NCI-H69 (cell line): ENCODE measurements at regions not wholly inside any gene's neighbourhood (a gene's known extent, or its start where the extent isn't known, plus 50 kb on each side); places are given as distances from the start of the nearest gene placed in this dataset.
"Not testable (repeated sequence)": the region's sequence is repeated elsewhere in the genome, so short reads cannot be mapped to it uniquely, and the experiment has no call there.

Experiments used
- DNase-seq: peaks from one replicate; lab custom pipeline; 2025; lab: John Stamatoyannopoulos, UW

DNA sequence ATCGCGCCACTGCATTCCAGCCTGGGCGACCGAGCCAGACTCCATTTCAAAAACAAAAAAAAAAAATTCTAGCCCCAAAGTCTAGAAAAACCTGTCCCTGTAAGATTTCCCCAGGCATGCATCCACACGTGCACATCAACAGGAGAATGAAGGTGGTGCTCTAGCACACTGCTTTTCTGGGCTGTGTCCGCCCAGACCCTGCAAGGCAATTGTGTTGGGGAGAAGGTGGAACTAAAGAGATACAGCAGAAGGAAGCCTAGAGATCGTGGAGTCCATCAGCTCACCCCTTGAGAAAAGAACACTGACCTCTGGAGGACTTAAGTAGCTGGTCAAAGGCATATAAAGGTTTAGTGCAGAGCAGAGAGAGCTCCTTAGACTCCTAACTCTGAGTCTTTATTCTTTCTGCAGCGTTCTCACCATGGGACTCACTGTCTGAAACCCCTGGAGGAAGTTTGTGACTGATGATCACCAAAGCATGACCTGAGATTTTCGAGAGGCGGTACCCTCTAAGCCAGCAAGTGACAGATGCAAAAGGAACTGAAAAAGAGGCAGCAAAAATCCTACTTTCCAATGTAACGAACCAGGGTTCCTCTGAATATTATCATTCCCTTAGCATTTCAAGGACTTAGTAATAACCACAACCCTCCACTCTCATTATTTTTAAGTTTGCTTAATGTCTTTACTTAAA, 179.8 kb downstream of the MEX3B start:
- DNase-seq: no peak

DNA sequence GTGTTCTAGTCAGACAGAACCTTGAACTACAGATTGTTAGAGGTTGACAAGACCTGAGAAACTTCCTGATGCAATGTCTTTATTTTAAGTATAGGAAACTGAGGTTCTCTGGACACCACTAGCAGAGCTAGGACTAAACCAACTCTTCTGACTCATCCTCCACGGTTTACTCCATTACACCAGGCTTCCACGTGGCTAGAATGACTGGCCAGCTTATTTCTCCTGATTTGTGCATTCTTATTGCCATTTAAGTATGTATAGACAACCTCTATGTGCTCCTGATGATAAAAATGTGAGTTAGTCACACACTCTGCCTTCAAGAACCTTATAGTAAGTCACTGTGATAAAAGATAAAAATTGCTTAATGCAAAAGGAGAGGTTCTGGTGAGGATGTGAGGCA, 182.7 kb downstream of the MEX3B start:
- DNase-seq: no peak

DNA sequence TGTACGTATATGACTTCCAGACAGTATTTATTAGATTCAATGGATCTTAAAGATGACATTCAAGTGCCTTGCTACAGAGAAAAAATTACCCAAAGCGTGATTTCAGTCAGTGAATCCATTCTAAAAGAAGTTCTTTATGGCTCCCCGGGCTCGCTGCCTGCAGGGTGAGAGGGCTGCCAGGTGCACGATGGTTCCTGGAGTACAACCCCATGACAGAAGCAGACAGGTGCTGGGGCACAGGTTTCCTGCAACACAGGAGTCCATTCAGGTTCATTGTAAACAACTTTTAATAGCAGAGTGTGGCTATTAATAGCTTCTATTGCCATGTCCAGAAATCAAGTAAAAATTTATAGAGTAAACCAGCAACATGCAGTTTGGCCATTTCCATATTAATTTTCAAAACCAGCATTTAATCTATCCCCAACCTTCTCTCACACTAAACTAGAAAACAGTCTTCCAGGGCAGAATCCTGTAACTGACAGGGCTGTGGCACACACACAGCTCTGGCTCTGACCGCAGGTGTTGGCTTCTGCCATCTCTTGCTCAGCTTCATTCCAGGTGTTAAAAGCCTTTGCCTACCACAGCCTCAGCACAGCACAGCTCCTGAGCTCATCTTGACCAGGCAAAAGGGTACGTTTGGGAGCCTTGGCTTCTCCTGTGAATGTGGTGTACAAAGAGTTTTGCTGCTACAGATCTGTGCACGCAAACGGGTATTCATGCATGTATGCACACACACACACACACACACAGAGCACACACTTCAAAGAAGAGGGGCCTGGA, 185.9 kb downstream of the MEX3B start:
- peak; percentile 65 for DNase-seq

DNA sequence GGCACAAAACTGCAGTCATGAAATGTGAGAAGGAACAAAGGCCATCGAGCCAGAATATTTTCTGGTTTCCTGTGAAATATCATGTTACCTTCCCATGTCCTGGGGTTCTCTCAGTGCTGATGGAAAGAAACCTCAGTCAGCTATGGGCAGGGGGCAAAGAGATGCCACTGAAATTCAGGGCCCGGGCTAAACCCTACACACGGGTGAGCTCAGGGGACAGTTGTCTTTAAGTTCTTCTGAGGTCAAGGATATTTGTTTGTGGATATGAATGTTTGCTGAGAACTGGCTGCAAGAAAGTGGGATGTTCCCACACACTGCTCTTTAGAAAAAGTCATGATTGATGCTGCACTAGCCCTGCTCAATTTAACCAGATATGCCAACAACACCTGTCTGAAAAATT, 187.2 kb downstream of the MEX3B start:
- DNase-seq: no peak

DNA sequence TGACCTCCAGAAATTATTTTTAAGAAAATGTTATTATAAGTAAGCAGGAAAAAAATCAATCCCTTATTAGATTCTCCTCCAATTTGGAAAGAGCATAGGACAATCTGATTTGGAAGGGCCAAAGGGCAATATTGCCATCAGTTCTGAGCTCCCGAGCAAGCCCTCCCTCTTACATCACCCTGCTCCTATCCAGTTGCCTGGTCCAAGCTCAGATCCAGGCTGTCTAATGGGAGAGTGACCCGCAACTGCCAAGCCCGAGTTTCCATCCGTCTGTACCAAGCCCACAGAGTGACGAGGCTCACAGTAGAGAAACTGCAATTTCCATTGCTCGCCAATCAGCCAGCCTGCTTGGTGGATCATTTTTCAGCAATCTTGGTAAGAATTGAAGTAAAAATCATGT, 187.7 kb downstream of the MEX3B start:
- DNase-seq: no peak

DNA sequence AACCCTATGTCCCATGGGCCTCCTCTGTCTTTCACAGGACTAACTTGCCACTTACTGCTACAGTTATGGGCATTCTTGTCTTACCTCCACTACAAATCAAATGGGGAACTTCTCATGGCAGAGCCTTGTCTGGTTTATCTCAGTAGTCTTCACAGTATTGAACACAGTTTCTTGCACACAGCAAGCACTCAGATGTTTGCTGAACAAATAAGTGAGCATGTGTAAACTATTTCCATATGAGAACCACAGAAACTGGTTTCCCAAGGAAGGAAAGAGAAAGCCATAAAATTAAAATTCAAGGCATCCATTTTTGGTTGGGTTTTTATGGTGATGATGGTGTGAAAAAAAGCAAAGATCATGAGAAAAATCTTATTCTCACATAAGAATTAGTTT, 189.2 kb downstream of the MEX3B start:
- no peak for DNase-seq

DNA sequence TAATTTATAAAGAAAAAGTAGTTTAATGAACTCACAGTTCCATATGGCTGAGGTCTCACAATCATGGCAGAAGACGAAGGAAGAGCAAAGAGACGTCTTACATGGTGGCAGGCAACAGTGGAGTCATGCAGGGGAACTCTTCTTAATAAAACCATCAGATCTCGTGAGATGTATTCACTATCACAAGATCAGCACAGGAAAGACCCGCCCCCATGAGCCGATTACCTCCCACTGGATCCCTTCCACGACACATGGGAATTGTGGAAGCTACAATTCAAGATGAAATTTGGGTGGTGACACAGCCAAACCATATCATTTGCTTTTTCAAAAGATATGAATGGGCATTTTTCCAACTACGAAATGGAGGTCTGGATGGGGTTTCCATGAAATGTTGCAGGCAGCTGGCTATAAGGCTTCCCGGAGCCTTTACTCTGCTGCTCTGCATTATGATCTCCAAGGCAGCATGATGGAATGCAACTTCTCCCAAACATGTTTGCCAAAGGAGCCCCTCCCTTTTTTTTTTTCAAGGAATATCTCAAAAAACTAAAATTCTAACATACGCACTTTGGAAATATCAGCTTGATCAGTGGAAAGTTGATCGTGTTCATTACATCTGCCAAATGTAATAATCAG, 189.7 kb downstream of the MEX3B start:
- no peak for DNase-seq

DNA sequence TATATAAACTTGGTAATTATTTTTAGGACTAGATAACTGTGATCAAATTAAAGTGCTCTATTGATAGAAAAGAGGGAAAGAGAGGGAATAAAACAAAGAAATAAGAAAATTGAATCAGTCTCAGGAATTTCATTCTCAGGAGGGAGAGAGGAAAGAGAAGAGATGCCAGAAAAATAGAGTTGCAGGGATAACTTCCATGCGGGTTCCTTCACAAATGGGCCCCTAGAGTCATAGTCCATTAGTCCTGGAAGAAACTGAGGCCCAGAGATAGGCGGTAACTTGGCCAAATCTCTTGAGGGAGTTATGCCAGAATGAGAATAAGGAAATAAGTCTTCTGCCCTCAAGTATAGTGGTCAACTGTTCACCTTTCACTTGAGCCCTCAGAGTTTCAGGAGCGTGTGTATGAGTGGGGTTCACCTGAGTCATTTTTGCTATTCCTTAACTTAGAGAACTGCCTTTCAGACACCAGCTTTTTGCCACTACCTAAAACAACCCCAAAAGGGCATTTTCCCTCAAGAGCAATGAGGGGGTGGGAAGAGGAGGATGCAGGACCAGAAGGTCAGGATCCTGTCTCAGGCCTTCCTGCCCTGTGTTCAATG, 192.6 kb downstream of the MEX3B start:
- no peak for DNase-seq

DNA sequence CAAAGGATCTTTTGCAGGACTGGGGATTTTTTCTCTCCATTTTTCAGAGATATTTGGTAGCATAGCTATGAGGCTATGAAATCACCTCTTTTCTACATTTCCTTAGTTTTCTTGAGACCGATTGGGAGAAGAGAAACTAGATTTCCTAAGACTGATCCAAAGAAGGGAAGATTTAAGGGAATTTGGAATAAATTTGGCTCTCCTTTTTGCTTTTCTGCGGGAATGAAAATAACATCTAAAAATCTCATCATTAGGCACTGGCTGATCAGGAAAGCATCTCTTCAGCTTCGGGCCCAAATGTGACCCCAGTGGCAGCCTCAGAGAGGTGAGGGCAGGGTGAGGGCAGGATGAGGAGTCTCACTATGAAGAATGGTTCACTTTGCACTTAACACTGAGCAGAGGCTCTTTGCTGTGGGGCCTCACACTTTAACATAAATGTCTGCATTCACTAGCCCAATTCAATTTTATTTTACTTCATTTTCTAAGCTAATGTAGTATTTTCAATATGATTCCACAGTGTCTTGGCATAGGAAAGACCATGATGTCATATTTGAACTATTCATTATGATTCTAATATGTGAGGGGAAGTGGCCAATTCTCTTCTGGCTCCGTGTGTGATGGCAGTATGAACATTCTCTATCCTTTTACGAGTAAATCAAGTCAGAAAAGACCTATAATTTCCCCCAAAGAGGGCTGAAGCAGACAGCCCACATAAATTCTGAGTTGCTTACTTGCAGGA, 193.2 kb downstream of the MEX3B start:
- no peak for DNase-seq

DNA sequence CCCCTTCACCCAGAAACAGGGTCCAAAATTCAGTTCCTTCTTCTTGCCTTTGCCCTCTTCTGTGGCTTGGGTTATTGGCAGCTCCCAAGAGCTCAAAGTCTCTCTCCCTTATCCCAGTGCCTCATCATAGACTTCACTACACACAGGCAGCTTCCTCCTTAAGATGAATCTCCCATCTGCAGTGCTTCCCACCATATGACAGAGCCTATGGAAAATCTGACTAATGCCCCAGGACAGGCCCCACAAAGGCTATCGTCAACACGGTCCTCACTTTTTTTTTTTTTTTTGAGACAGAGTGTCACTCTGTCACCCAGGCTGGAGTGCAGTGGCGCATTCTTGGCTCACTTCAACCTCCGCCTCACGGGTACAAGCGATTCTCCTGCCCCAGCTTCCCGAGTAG, 194.1 kb downstream of the MEX3B start:
- no peak for DNase-seq

DNA sequence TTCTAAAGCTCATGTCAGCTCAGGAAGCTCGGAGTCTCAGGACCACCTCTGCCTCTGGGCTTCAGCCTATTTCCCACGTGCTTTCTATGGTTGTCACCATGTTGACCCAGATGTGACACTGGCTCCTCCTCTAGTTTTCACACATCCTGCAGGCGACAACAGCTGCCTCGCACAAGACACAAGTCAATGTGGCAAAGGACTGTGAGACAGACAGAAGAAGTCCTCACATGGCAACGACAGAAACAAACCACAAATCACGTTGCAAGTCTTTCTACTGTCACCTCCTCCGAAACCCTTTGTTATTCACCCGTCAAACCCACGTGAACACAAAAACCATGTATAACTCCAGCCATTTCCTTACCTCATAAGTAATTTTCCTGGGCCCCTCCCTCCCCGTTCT, 194.5 kb downstream of the MEX3B start:
- DNase-seq: no peak

DNA sequence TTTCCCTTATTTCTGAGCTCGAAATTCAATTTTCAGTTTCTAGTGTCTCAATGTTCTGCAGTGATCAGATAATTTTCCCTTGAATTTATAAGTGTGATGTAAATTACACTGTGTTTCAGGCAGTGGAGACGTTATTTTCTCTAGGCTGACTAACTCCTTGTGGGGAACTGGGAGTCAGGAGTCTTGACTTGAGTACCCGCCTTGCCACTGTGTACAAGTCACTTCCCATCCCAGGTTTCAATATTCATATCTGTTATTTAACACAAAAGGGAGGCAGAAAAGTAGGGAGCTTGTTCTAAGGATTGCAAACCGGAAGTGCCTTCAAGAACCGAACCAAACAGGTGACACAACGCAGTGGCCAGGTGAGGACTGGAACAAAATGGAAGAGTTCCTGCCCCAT, 196.5 kb downstream of the MEX3B start:
- DNase-seq: no peak

DNA sequence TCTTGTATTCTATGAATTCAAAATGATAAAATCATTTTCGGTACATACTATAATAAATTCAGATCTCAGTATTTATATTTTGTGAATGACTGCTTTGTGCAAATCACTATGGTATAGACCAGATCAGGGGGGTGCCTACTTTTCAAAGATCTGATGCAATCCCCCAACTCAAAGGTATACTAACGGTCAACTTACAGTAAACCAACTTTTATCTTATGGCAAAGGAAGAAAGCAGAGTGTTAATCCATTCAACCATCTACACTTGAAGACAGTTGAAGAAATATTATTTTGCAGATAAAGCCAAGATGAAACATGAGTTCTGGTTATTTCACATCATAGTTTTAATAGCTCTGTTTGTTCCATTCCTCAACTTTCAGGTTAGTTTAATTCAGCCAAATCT, 197.1 kb downstream of the MEX3B start:
- DNase-seq: no peak

DNA sequence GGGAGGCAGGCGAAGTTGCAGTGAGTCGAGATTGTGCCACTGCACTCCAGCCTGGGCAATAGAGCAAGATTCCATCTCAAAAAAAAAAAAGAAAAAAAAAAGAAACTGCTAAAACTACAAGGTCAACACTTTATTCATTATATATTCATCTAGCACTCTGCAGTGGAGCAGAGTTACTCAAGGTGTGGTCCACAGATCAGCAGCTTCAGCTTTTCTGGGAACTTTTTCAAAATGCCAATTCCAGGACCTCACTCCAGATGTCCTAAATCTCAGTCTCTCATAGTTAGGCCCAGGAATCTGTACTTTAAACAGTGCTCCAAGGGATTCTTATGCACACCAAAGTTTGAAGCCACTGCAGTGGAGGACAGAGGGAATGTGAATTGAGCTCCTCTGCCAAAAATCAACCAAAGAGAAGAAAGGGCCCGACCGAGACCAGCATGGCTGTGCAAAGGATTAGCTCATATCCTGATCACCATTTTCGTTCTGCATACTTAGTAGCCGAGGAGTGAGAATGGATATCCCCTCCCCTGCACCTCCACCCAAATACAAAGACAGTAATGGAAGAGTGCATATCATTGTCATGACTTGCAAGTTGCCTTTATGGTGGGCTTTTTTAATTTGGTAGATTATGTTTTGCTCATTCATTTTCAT, 201.9 kb downstream of the MEX3B start:
- no peak for DNase-seq

DNA sequence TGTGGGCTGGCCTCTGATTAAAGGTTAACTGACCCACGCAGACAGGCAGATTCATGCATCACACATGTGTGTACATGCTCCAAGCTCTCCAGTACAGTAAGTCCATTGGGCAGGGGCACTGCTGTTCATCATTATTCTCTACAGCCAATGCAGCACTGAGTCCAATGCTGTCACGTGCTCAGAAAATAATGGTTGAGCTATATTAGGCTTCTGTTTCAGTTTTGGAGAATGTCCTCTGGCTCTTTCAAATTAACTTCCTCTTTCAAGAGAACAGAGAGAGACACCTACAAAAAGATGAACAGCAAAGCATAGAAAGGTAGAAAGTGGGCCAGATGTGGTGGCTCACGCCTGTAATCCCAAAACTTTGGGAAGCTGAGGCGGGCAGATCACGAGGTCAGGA, 202.6 kb downstream of the MEX3B start:
- no peak for DNase-seq

DNA sequence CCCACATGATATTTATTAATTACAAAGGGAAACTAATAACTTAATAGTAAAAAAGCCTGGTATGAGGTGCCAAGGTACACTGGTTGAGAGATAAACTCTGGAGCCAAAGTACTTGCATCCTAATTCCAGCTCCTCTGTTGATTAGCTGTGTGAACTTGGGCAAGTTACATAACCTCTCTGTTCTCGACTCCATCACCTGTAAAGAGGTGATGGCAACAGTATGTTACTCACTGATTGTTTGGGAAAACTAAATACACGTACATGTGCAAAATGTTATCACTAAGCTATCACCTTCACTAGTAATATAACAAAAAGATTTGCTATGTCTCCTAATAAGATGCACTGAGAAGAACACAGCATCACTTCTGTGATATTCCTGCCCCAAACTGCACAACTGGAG, 206.4 kb downstream of the MEX3B start:
- no peak for DNase-seq

DNA sequence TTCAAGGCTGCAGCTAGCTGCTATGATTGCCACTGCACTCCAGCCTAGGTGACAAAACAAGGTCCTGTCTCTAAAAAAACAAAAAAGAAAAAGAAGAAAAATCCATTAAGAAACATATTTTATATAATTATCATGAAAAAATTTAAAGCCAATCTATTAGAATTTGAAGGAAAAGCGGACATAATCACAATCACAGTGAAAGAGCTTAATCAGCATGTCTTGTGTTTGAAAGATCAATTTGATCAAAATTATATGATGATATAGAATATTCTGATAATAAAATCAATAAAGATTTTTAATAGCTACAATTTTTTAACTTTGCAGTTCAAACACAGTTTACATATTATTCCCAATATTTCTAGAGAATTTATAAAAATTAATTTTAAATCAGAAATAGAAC, 210.1 kb downstream of the MEX3B start:
- DNase-seq: no peak

DNA sequence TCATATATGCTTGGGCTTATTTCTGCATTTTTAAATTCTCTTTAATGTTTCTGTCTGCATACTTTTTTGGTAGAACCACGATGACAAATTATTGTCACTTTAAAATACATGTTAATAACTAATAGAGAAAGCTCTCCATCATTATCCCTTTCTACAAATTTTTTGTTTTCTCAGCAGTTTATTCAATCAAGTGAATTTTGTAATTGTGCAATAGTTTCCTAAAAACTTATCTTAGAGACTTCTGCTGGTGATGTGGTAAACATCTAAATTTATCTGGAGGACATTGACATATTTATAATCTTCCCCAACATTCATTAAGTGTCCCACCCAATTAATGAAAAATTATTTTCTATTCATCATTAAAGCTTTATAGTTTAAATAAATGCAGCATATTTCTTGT, 215.3 kb downstream of the MEX3B start:
- DNase-seq: no peak

DNA sequence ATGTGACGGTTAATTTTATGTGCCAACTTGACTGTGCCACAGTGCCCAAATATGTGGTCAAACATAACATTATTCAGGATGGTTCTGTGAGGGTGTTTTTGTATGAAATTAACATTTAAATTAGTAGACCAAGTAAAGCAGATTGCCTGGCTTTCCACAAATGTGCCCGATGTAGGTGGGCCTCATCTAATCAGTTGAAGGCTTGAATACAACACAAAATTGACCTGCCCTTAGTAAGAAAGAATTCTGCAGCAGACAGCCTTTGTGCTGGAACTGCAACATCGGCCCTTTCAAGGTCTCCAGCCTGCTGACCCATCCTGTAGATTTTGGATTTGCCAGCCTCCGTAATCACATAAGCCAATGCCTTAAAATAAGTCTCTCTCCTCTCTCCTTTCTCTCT, 215.9 kb downstream of the MEX3B start:
- no peak for DNase-seq

DNA sequence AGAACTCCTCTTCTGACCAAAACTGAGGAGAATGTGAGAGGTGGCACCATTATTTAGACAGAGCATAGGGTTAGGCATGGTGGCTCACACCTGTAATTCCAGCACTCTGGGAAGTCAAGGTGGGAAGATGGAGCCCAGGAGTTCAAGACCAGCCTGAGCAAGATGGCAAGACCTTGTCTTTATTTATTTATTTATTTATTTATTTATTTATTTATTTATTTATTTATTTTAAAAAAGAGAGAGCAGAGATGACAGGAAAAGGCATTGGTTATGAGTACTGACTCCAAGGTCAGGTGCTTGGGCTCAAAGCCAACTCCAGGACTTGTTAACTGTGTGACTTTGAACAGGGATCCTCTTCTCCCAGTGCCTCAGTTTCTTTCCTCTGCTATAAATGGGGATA, 217.7 kb downstream of the MEX3B start:
- no peak for DNase-seq

DNA sequence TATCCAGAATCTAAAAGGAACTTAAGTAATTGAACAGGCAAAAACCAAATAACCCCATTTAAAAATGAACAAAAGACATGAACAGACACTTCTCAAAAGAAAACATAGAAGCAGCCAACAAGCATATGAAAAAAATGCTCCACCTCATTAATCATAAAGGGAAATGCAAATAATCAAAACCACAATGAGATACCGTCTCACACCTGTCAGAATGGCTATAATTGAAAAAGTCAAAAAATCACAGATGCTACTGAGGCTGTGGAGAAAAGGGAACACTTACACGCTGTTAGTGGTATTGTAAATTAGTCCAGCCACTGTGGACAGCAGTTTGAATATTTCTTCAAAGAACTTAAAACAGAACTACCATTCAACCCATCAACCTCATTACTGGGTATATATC, 220.7 kb downstream of the MEX3B start:
- peak; percentile 19 for DNase-seq

DNA sequence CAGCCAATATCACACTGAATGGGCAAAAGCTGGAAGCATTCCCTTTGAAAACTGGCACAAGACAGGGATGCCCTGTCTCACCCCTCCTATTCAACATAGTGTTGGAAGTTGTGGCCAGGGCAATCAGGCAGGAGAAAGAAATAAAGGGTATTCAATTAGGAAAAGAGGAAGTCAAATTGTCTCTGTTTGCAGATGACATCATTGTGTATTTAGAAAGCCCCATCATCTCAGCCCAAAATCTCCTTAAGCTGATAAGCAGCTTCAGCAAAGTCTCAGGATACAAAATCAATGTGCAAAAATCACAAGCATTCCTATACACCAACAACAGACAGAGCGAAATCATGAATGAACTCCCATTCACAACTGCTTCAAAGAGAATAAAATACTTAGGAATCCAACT, 223.2 kb downstream of the MEX3B start:
- not testable (repeated sequence) for DNase-seq
